ENCODE measurements at regions not wholly inside any gene's neighbourhood (a gene's known extent, or its start where the extent isn't known, plus 50 kb on each side); places are given as distances from the start of the nearest gene placed in this dataset.

DNA sequence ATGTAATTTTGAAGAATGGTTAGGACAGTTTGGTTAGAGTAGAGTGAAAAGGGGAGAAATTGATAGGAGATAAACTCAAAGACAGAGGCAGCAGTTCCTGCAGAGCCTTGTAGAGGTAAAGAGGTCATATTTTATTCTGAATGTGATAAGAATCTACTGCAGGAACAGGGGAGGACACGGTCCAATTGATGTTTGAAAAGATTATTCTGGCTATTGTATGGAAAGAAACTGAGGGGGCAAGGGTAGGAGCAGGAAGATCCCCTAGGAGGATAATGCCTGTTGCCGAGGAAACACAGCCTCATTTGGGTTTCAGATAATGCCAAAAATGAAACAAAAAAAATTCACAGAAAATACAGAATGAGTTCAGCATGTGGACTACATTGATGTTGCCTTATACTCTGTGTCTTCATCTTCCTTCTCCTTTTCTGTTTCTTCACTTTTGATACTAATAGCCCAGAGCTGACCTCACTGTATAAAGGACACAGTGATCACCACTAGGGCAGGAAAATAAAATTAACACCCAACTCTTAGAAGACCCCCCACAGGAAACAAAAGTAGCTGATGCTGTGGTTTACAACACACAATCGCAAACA is 454.6 kb upstream of the UBE2E2 start:
- TF ChIP-seq CTCF (IDR thresholded peaks at IDR 0.05; ENCODE audit: borderline replicate concordance, control extremely low read depth, extremely low read depth, insufficient read depth, missing control alignments), result no peak
- in situ Hi-C loops (cut with MboI; ENCODE audit: low sequenced_read_pairs, unreplicated experiment), result no loop called here
- no peak for DNase-seq (ENCODE audit: low spot score)

GRCh38 chr3:22759636-22760310 is 443.4 kb upstream of the UBE2E2 start:
- in situ Hi-C loops (cut with MboI; ENCODE audit: low sequenced_read_pairs, unreplicated experiment), result no loop called here
- no peak for TF ChIP-seq CTCF (IDR thresholded peaks at IDR 0.05; ENCODE audit: borderline replicate concordance, control extremely low read depth, extremely low read depth, insufficient read depth, missing control alignments)
- no peak for DNase-seq (ENCODE audit: low spot score)

GRCh38 chr3:22765679-22766078 is 437.4 kb upstream of the UBE2E2 start:
- in situ Hi-C loops (cut with MboI; ENCODE audit: low sequenced_read_pairs, unreplicated experiment), result no loop called here
- DNase-seq (ENCODE audit: low spot score), result no peak
- TF ChIP-seq CTCF (IDR thresholded peaks at IDR 0.05; ENCODE audit: borderline replicate concordance, control extremely low read depth, extremely low read depth, insufficient read depth, missing control alignments), result no peak

DNA sequence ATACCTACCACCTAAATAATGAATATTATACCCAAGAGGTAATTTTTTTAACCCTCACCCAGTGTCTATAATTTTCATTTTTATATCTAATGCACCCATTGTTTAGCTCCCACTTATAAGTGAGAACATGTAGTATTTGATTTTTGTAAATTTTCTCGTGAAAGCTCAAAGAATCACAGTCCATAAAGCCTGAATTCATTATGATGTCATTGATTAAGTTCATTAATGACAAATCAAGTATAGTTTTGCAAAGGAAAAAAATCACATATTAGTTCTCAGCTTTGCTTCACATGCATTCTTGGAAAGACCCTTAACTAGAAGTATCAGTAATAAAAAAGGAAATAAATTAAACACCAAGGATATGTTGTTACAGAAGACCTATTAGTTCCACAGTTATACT is 425.3 kb upstream of the UBE2E2 start:
- no peak for DNase-seq (ENCODE audit: low spot score)
- in situ Hi-C loops (cut with MboI; ENCODE audit: low sequenced_read_pairs, unreplicated experiment), result no loop called here
- no peak for TF ChIP-seq CTCF (IDR thresholded peaks at IDR 0.05; ENCODE audit: borderline replicate concordance, control extremely low read depth, extremely low read depth, insufficient read depth, missing control alignments)

DNA sequence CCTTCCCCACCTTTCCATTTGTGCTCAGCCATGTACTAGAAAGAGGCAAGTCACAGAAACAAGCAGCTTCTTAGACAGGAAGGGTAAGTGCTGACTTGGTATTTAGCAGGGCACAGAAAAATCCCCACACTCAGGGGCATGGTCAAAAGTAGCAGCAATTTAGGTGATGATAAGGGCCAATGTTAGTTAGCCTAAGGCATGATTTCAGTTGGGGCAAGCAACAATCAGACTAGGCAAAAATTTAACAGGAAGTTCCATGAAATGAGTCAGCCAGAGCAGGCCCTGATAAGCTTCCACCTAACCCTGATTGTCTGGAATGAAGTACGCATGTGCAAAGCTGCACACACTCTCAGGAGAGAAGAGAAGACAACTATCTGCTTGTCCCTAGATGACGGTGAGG is 423.4 kb upstream of the UBE2E2 start:
- no peak for DNase-seq (ENCODE audit: low spot score)
- TF ChIP-seq CTCF (IDR thresholded peaks at IDR 0.05; ENCODE audit: borderline replicate concordance, control extremely low read depth, extremely low read depth, insufficient read depth, missing control alignments), result no peak
- in situ Hi-C loops (cut with MboI; ENCODE audit: low sequenced_read_pairs, unreplicated experiment), result no loop called here

- no peak for DNase-seq (ENCODE audit: low spot score)
- in situ Hi-C loops (cut with MboI; ENCODE audit: low sequenced_read_pairs, unreplicated experiment), result no loop called here
- TF ChIP-seq CTCF (IDR thresholded peaks at IDR 0.05; ENCODE audit: borderline replicate concordance, control extremely low read depth, extremely low read depth, insufficient read depth, missing control alignments), result no peak
Measured at GRCh38 chr3:22792533-22792932, 410.6 kb upstream of the UBE2E2 start.

All from GM13976 (cell line).